Prostate gland (tissue), 2 donors: ENCODE measurements at regions not wholly inside any gene's neighbourhood (a gene's known extent, or its start where the extent isn't known, plus 50 kb on each side); places are given as distances from the start of the nearest gene placed in this dataset.

Experiments
- POLR2A ChIP-seq: fragments of 450-650 bp; IDR thresholded peaks from one replicate; pipeline ENCODE4 v1.6.1; 2016; ENCODE audit warnings: antibody characterized with exemption, mild to moderate bottlenecking
- TF ChIP-seq, protein P1 (sequence below), 4 experiments: fragments of 200-600 bp in 2 of 4; fragments of 450-650 bp in 2 of 4; sonication (generic) in 2 of 4; IDR thresholded peaks; 1 replicate in 3 of 4; 2 replicates in 1 of 4; pipeline ENCODE4 v1.5.1; 2016 to 2019; ENCODE audit warnings: antibody characterized with exemption in 4 of 4, mild to moderate bottlenecking in 2 of 4, moderate library complexity in 2 of 4

- TF ChIP-seq, protein P1, sequence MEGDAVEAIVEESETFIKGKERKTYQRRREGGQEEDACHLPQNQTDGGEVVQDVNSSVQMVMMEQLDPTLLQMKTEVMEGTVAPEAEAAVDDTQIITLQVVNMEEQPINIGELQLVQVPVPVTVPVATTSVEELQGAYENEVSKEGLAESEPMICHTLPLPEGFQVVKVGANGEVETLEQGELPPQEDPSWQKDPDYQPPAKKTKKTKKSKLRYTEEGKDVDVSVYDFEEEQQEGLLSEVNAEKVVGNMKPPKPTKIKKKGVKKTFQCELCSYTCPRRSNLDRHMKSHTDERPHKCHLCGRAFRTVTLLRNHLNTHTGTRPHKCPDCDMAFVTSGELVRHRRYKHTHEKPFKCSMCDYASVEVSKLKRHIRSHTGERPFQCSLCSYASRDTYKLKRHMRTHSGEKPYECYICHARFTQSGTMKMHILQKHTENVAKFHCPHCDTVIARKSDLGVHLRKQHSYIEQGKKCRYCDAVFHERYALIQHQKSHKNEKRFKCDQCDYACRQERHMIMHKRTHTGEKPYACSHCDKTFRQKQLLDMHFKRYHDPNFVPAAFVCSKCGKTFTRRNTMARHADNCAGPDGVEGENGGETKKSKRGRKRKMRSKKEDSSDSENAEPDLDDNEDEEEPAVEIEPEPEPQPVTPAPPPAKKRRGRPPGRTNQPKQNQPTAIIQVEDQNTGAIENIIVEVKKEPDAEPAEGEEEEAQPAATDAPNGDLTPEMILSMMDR (IDR thresholded peaks at IDR 0.05): no peak
- TF ChIP-seq POLR2A: no peak
Observed at GRCh38 chr14:26735811-26736210, 138.0 kb upstream of the NOVA1 start.
